Globus pallidus (tissue), 1 donor: ENCODE measurements at regions not wholly inside any gene's neighbourhood (a gene's known extent, or its start where the extent isn't known, plus 50 kb on each side); places are given as distances from the start of the nearest gene placed in this dataset.
A peak's percentile ranks its signal among the peaks of the same experiment; 100 is the strongest.

ENCODE experiments used
- DNase-seq: peaks from one replicate; pipeline ENCODE4 v3.0.0-alpha.2; 2015; ENCODE audit warnings: low spot score

DNA sequence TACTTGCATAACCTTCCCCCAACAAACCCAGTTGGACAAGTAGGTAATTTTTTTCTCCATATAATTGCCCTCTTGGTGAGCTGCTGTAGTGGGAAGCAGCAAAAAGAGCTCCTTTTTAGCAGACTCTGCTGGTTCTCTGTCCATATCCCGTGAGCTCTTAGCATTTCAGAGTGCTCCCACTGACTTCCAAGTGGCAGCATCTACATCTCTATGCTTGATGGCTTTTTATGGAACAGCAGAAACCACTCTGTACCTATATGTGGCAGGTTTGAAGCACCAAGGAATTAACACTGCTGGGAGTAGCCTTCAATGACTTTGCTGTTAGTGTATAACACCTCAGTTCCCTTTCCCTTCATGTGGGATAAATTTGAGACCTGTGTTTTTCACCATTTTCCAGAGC is 168.4 kb upstream of the NHS start:
- DNase-seq: no peak

DNA sequence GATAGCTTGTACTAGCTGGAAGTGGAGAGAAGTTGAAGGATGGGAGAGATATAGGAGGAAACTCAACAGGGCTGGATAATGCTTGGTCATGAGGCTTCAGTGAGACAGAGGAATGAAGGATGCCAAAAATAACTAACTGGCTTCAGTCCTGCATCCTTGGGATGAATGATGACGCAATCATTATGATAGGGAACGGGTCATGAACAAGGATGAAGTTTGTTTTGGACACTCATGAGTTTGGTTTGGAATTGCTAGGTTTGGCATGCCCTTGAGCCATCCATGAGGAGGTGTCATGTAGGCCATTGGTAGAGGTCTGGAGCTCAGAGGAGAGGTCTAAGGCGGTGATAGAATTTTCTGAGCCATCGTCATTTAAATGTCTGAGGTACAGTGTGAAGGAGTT is 160.0 kb upstream of the NHS start:
- DNase-seq: no peak

DNA sequence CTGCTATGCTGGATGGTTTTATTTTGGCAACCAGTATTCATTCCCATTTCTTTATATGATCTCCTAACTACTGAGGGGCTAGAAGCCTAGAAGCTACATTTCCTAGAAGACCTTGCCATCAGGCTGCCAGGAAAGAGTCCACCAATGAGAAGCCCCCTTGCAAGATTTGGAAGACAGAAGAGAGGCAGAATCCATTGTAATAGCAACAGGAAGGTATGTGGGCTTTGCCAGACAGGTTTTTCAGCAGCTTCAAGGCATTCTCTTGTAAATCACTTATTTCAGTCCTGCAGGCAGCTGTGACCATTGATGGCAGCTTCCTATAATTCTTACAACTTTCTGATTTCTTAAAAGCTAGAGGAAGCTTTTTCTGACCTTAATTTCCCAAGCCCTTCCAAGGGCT is 148.3 kb upstream of the NHS start:
- no peak for DNase-seq

DNA sequence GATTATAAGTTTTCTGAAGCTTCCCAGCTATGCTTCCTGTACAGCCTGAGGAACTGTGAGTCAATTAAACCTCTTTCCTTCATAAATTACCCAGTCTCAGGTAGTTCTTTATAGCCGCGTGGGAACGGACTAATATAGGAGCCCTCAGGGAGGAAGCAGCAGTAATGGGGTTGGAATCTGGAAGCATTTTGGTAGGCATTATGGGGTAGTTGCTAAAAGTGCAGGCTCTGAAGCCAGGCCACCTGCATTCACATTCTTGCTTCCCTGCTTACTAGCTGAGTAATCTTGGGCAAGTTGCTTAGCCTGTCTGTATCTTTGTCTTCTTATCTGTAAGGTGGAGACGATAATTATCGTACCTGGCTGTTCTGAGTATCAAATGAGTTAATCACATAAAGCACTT is 137.9 kb upstream of the NHS start:
- DNase-seq: no peak

DNA sequence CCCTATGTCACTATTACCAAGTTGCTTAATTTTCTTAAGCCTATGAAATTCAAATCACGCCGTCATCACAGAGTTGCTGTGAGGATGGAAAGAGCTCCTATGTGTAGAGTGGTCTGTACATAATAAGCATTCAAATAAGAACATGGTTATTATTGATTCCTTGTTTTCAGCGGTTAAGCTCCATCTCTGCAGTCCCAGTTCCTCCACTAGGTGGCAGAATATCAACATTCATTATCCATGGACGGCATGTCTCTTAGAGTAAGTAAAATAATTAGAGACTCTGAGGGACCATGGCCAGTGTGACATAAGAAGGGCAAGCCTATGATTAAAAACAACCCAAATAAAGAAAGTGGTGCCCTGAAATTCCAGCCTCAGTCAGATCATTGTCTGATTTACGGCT is 132.5 kb upstream of the NHS start:
- DNase-seq: peak; percentile 20

DNA sequence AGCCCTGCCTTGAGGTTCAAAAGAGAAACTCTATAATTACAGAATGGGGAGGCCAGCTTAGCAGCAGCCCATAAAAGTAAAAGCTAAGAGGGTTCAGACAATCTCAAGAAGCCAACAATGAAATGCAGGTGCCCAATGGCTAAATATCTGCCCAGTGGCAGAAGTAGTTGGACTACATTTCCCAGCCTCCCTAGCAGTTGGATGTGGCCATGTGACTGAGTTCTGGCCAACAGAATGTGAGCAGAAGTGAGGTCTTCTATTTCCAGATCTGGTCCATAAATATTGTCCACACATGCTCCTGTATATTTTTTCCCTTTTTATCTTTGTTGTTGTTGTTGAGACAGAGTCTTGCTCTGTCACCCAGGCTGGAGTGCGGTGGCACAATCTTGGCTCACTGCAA is 127.9 kb upstream of the NHS start:
- DNase-seq: no peak

DNA sequence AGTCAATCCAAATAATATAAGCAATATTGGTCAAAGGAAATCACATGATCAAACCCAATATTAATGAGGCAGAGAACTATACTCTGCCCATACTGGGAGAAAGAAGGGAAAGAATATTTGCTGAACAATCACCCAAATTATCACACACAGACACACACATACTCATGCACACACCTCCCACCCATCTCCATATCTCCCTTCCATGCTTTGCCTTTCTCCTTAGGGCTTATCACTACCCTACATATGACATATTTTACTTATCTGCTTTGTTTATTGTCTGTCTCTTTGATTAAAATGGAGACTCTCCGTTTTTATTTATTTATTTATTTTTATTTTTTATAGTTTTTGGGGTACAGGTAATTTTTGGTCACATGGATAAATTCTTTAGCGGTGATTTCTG is 112.9 kb upstream of the NHS start:
- no peak for DNase-seq

DNA sequence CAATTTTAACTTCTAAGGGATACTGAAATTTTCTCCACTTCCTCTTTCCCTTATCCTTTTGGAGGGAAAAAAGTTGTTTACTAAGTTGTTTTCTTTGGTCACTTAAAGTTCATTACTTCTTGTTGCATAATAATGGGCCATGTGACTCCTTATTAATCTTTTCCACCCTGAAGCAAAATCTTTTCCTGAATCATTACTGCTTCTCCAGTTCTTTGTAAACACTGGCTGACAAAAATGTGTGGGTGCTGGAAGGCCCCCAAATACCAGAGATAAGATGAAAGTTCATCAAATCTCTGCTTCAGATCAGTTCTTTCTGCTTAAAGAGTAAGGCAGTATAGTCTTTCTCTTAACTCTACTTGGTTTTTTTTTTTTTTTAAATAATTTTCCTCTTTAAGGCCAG is 108.9 kb upstream of the NHS start:
- DNase-seq: no peak

DNA sequence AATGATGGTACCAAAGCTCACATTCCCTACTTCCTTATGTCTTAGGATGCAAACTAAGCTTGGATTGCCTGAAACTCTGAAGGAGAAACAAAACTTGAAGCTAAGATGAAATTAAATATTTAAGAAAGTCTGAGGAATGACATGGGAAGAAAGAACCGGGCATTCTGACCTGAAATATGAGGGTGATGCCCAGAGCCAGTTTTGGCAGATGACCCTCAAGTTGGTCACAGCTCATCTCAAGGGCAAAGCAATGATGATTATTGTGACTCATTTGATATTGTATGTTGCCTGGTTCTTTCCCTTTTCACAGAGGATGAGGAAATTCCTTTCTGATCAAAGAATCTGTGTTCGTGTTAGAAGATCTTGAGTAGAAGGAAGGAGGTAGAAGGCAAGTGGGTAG is 96.0 kb upstream of the NHS start:
- no peak for DNase-seq

DNA sequence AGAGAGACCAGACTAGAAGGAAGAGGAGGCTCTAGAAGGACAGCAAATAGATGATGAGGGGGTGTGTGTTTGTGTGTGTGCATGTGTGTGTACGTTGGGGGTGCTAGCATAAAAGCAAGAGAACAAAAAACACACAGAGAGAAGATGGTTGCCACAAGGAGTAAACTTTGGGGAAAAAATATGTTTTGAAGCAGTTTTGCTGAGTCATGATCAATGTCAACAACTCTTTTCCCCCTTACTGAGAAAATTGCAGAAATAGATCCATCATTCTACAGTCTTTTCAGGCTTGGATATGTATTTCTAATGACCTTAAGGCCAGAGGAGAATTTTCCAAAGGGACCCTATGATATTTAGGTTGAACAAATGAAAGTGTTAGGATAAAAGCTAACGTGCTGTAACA is 89.0 kb upstream of the NHS start:
- DNase-seq: no peak

DNA sequence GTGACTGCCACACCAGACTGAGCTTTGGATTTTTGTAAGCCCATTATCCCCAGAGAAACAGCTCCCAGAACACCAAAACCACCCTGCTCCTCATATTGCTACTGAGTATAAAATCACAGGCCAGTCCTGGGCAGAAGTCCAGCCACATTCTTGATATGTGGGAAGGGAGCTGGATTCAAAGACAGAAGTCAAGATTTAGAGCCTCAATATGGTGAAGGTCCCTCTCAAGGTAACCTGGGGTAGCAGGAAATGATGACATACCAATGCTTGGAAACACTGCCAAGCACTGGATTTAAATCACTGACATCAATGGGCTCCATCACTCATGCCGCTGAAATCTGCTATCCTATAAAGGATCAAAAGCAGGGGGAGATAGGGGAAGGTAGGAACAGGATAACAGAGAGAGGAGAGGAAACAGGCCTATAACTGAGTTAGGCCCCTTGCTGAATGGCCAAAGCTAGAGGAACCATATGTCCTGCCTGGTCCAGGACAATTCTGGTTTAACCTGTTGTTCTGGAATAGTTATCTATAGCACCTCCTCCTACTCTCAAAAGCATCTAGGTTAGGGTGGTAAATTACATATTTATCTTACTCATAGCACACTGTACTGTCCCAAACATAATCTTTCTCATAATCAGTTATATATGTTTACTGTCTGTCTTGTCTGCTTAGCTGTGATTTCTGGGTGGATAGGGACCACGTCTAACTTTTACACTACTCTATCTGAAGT is 83.7 kb upstream of the NHS start:
- no peak for DNase-seq

DNA sequence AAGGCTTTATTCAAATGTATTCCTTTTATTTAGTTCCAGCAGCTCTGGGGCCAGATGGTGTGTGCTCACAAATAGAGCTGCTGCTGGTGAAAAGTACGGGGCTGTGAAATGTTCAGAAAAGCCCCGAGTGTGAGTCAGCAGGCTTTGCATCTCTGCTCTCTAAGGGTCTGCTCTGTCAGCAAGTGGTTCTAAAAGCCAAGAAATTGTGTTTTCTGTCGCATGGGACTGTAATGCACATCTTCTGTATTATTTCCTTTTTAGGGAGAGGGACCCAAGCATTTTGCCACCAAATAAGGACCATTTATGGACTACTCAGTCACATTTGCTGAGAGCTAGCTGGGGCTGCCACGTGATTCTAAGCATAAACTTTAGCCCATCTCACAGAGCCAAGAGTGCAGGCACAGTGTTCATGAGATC is 82.9 kb upstream of the NHS start:
- no peak for DNase-seq

DNA sequence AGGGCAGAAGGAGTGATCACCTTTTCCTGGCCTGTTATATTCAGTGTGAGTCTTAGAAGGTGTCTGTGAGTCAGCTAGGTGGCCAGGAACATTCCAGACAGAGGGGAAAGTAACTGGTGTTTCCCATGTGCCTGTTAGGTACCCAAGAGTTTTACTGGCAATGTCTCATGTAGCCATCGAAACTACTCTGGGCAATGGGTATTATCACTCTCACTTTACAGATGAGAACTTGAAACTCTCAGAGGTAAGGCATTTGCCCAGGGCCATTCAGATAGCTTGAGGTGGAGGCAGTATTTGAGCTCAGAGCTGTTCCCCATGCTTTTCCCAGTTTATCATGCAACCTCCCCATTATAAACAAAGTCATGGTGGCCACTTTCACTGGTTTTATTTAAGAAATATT is 80.4 kb upstream of the NHS start:
- DNase-seq: no peak

DNA sequence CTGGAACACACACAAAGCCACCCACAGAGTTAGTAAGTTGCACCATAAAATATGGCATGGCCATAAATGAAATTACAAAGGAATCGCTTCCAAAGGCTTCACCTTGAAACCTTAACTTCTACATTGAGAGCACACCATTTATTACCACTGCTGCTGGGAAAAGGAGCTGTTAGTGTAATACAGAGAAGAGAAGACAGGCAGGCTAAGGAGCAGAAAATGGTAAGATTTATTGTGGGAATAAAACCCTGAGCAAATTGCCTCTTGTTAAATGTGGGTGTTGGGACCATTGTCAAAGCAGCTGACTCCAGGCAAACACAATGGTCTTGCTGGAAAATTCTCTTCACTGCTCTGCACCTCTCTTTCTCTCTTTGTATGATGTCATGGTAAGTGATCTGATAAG is 79.2 kb upstream of the NHS start:
- no peak for DNase-seq

DNA sequence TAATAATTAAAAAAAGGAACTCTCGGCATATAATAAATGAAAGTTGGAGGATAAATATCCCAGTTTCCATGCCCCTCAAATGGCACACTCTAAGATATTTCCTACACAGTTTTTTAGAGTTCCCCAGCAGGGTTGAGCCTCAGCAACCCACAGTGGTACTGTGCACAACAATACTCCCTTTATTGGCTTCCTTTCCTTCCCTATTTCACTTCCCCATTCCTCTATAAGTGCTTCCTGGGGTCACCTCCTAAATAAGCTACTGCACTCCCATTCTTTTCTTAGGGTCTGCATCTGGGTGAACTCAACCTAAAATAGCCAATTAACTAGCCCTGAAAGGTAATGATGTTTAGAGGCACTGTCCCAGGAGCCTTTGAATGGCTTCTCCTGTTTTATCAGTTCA is 76.4 kb upstream of the NHS start:
- no peak for DNase-seq

DNA sequence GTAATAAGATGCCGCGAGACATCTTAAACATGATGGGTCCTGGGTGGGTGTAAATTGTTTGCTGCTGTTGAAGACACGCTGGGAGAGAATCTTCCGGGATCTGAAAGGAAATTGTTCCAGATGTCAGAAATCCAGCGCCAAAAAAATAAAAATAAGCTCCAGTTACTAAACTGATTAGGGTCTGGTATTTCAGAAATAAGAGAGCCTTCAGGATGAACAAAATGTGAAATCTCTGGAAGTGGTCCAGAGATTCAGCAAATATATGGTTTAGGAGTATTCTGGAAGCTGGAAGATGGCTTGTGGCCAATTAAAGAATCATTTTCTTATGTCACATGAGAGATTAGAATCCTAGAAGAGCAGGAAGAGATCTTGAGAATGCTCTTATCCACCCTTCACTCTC is 75.8 kb upstream of the NHS start:
- DNase-seq: no peak

DNA sequence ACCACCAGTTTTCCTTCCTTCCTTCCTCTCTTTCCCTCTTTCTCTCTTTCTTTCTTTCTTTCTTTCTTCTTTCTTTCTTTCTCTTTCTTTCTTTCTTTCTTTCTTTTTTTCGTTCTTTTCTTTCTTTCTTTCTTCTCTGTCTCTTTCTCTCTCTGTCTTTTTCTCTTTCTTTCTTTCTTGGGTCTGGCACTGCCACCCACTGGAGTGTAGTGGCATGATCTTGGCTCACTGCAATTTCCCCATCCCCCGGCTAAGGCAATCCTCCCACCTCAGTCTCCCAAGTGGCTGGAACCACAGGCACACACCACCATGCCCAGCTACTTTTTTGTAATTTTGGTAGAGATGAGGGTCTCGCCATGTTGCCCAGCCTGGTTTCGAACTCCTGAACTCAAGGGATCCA is 51.6 kb upstream of the NHS start:
- DNase-seq: no peak
